Naive thymus-derived CD4-positive, alpha-beta T cell (primary cell): ENCODE measurements at regions not wholly inside any gene's neighbourhood (a gene's known extent, or its start where the extent isn't known, plus 50 kb on each side); places are given as distances from the start of the nearest gene placed in this dataset.

Experiments
- ATAC-seq: fragments of 150-1000 bp; cut with Tn5 transposase; 2 replicates; pipeline ENCODE4 v1.10.0; 2021; ENCODE audit warnings: mild to moderate bottlenecking, moderate library complexity
- CTCF ChIA-PET: fragments of 350-600 bp; sonication (Branson Sonifier 250); formaldehyde crosslinking; loops from one replicate; lab custom pipeline; 2021; ENCODE audit warnings: antibody characterized with exemption; lab: Charles Lee
- POLR2A ChIA-PET: fragments of 350-600 bp; sonication (Branson Sonifier 250); formaldehyde crosslinking; loops from one replicate; lab custom pipeline; 2021; ENCODE audit warnings: antibody characterized with exemption, inconsistent platforms; lab: Charles Lee
- DNase-seq, 9 donors: peaks; one replicate each; pipeline versions ENCODE4 v3.0.0 to v3.0.0-alpha.2; 2020 to 2022; ENCODE audit warnings: mixed read lengths in 1 of 9
- H3K27ac ChIP-seq: one replicate; pipeline ENCODE4 v1.7.0; 2013; ENCODE audit warnings: mild to moderate bottlenecking, low read depth, low read length, moderate library complexity
- H3K27me3 ChIP-seq, 2 donors: one replicate each; pipeline ENCODE4 v1.7.0; 2013; ENCODE audit warnings: low read length in 2 of 2, mild to moderate bottlenecking in 2 of 2, moderate library complexity in 2 of 2; ENCODE audit not compliant: control insufficient read depth in 2 of 2, insufficient read depth in 2 of 2
- H3K36me3 ChIP-seq, 3 experiments: 1 replicate in 2 of 3; 2 replicates in 1 of 3; pipeline ENCODE4 v1.7.0; 2013; ENCODE audit warnings: low read length in 3 of 3, mild to moderate bottlenecking in 3 of 3, moderate library complexity in 1 of 3; ENCODE audit not compliant: insufficient read depth in 3 of 3, control insufficient read depth in 2 of 3
- H3K4me1 ChIP-seq, 2 donors: one replicate each; pipeline ENCODE4 v1.7.0; 2013; ENCODE audit warnings: low read length in 2 of 2, mild to moderate bottlenecking in 2 of 2, moderate library complexity in 1 of 2; ENCODE audit not compliant: control insufficient read depth in 2 of 2, insufficient read depth in 2 of 2
- H3K4me3 ChIP-seq: 2 replicates; pipeline ENCODE4 v1.7.0; 2013; ENCODE audit warnings: mild to moderate bottlenecking, low read length
- H3K9me3 ChIP-seq, 3 experiments: 1 replicate in 2 of 3; 2 replicates in 1 of 3; pipeline ENCODE4 v1.7.0; 2013; ENCODE audit warnings: low read length in 3 of 3; ENCODE audit not compliant: control insufficient read depth in 2 of 3
- H3K27ac Mint-ChIP-seq, 9 donors: one replicate each; pipeline ENCODE4 v1.8.0; 2020 to 2022; ENCODE audit warnings: mixed read lengths in 9 of 9, mild to moderate bottlenecking in 8 of 9, moderate library complexity in 5 of 9, inconsistent platforms in 2 of 9
- H3K27me3 Mint-ChIP-seq, 5 donors: one replicate each; pipeline ENCODE4 v1.8.0; 2021 to 2022; ENCODE audit warnings: mixed read lengths in 5 of 5, mild to moderate bottlenecking in 1 of 5
- H3K36me3 Mint-ChIP-seq, 5 donors: one replicate each; pipeline ENCODE4 v1.8.0; 2020 to 2022; ENCODE audit warnings: mixed read lengths in 5 of 5, mild to moderate bottlenecking in 3 of 5, inconsistent platforms in 1 of 5
- H3K4me1 Mint-ChIP-seq, 7 donors: one replicate each; pipeline ENCODE4 v1.8.0; 2020 to 2022; ENCODE audit warnings: mixed read lengths in 7 of 7, mild to moderate bottlenecking in 3 of 7, inconsistent platforms in 1 of 7
- H3K4me3 Mint-ChIP-seq, 10 donors: one replicate each; pipeline ENCODE4 v1.8.0; 2020 to 2022; ENCODE audit warnings: mild to moderate bottlenecking in 10 of 10, mixed read lengths in 10 of 10, moderate library complexity in 6 of 10, inconsistent platforms in 2 of 10
- H3K9me3 Mint-ChIP-seq, 11 donors: one replicate each; pipeline ENCODE4 v1.8.0; 2020 to 2022; ENCODE audit warnings: mixed read lengths in 11 of 11, mild to moderate bottlenecking in 4 of 11, inconsistent platforms in 1 of 11, moderate library complexity in 1 of 11
- intact Hi-C, 2 donors: fragments of 100-400 bp; cut with micrococcal nuclease; formaldehyde crosslinking; loops; one replicate each; pipeline ENCODE4 v1.15.1; 2023

GRCh38 chr6:137654365-137654981 is 160.3 kb upstream of the OLIG3 start:
- no peak for ATAC-seq

GRCh38 chr6:137655291-137655690 is 161.1 kb upstream of the OLIG3 start:
- DNase-seq (no peak), ATAC-seq (no peak)
- no peak overlapping the region for H3K4me3 Mint-ChIP-seq
- H3K27ac ChIP-seq, result no peak overlapping the region
- H3K36me3 Mint-ChIP-seq, result peaks cover 0 to 8% (median 4%) of the 10 kb centered on the region in 5 donors
- peaks cover 0 to 17% (median 6%) of the 10 kb centered on the region in 5 donors for H3K27me3 Mint-ChIP-seq
- POLR2A ChIA-PET, result no interaction called here
- H3K9me3 ChIP-seq, result peaks cover 0 to 10% (median 0%) of the 10 kb centered on the region in 3 experiments
- H3K27me3 ChIP-seq, result no peaks in the 10 kb centered on the region
- H3K36me3 ChIP-seq, result no peaks in the 10 kb centered on the region
- peaks cover 0 to 27% (median 0%) of the 10 kb centered on the region in 7 donors for H3K4me1 Mint-ChIP-seq
- H3K4me1 ChIP-seq, result no peaks in the 10 kb centered on the region
- intact Hi-C loops, result no loop called here
- no peak overlapping the region for H3K4me3 ChIP-seq
- CTCF ChIA-PET, result no interaction called here
- H3K9me3 Mint-ChIP-seq, result peaks cover 0 to 68% (median 19%) of the 10 kb centered on the region in 11 donors
- no peak overlapping the region for H3K27ac Mint-ChIP-seq

More at GRCh38 chr6:137654365-137654981, 160.3 kb upstream of the OLIG3 start:
- H3K27ac Mint-ChIP-seq, result no peak overlapping the region
- intact Hi-C loops, result no loop called here
- H3K36me3 ChIP-seq, result no peaks in the 10 kb centered on the region
- H3K36me3 Mint-ChIP-seq, result peaks cover 0 to 8% (median 4%) of the 10 kb centered on the region in 5 donors
- peaks cover 3 to 21% (median 6%) of the 10 kb centered on the region in 5 donors for H3K27me3 Mint-ChIP-seq
- POLR2A ChIA-PET, result no interaction called here
- DNase-seq, result no peak
- CTCF ChIA-PET, result no interaction called here
- H3K4me1 ChIP-seq, result no peaks in the 10 kb centered on the region
- H3K27ac ChIP-seq, result no peak overlapping the region
- H3K4me1 Mint-ChIP-seq, result peaks cover 0 to 27% (median 0%) of the 10 kb centered on the region in 7 donors
- peaks cover 0 to 68% (median 19%) of the 10 kb centered on the region in 11 donors for H3K9me3 Mint-ChIP-seq
- no peak overlapping the region for H3K4me3 Mint-ChIP-seq
- peaks cover 0 to 10% (median 0%) of the 10 kb centered on the region in 3 experiments for H3K9me3 ChIP-seq
- no peak overlapping the region for H3K4me3 ChIP-seq
- no peaks in the 10 kb centered on the region for H3K27me3 ChIP-seq

- no peaks in the 10 kb centered on the region for H3K36me3 ChIP-seq
- peaks cover 0 to 11% (median 3%) of the 10 kb centered on the region in 5 donors for H3K27me3 Mint-ChIP-seq
- H3K4me3 Mint-ChIP-seq, result peak overlapping the region in 1 of 10 donors; percentile 2
- no peaks in the 10 kb centered on the region for H3K4me1 ChIP-seq
- H3K27ac Mint-ChIP-seq, result peak overlapping the region in 1 of 9 donors; percentile 72
- peaks cover 0 to 55% (median 17%) of the 10 kb centered on the region in 11 donors for H3K9me3 Mint-ChIP-seq
- intact Hi-C loops, result loop anchor here in 1 of 2 donors (1.0 to 2.0 kb wide), 2 partner anchors 10 to 42 kb away; no protein-coding TSS in a partner anchor
- peaks cover 0 to 30% (median 0%) of the 10 kb centered on the region in 7 donors for H3K4me1 Mint-ChIP-seq
- POLR2A ChIA-PET, result no interaction called here
- ATAC-seq (no peak), DNase-seq (no peak)
- CTCF ChIA-PET, result interaction anchor here (1.0 kb wide), 1 partner anchor 319 kb away, joined by 3 read pairs; no protein-coding TSS in a partner anchor
- no peak overlapping the region for H3K4me3 ChIP-seq
- H3K27ac ChIP-seq, result no peak overlapping the region
- H3K9me3 ChIP-seq, result peaks cover 0 to 10% (median 0%) of the 10 kb centered on the region in 3 experiments
- H3K36me3 Mint-ChIP-seq, result peaks cover 0 to 8% (median 4%) of the 10 kb centered on the region in 5 donors
- no peaks in the 10 kb centered on the region for H3K27me3 ChIP-seq
These were observed 162.5 kb upstream of the OLIG3 start for GRCh38 chr6:137656735-137657134.

GRCh38 chr6:137657351-137657911 is 163.2 kb upstream of the OLIG3 start:
- intact Hi-C loops, result loop anchor here in 1 of 2 donors (1.0 to 2.0 kb wide), 2 partner anchors 9 to 41 kb away; no protein-coding TSS in a partner anchor
- Mint-ChIP-seq H3K27me3 (peaks cover 0 to 11% (median 0%) of the 10 kb centered on the region in 5 donors), H3K4me3 (peak overlapping the region in 1 of 10 donors; percentile 2), H3K9me3 (peaks cover 0 to 48% (median 13%) of the 10 kb centered on the region in 11 donors), H3K27ac (peak overlapping the region in 1 of 9 donors; percentile 72), H3K36me3 (peaks cover 0 to 8% (median 4%) of the 10 kb centered on the region in 5 donors), H3K4me1 (peaks cover 0 to 34% (median 0%) of the 10 kb centered on the region in 7 donors)
- peaks cover 0 to 10% (median 0%) of the 10 kb centered on the region in 3 experiments for H3K9me3 ChIP-seq
- DNase-seq, result peak in 1 of 9 donors; percentile 38
- CTCF ChIA-PET, result interaction anchor here (1.0 kb wide), 1 partner anchor 318 kb away, joined by 3 read pairs; no protein-coding TSS in a partner anchor
- ATAC-seq, result no peak
- no peak overlapping the region for H3K4me3 ChIP-seq
- no peaks in the 10 kb centered on the region for H3K36me3 ChIP-seq
- POLR2A ChIA-PET, result no interaction called here
- no peaks in the 10 kb centered on the region for H3K4me1 ChIP-seq
- H3K27ac ChIP-seq, result no peak overlapping the region
- no peaks in the 10 kb centered on the region for H3K27me3 ChIP-seq

GRCh38 chr6:137658287-137658686 is 164.1 kb upstream of the OLIG3 start:
- H3K4me1 ChIP-seq, result no peaks in the 10 kb centered on the region
- DNase-seq, result no peak
- intact Hi-C loops, result no loop called here

GRCh38 chr6:137659871-137660270 is 165.7 kb upstream of the OLIG3 start:
- no peaks in the 10 kb centered on the region for H3K27me3 ChIP-seq
- no peaks in the 10 kb centered on the region for H3K36me3 ChIP-seq
- POLR2A ChIA-PET, result no interaction called here
- H3K4me3 Mint-ChIP-seq, result no peak overlapping the region
- H3K4me1 ChIP-seq, result no peaks in the 10 kb centered on the region
- CTCF ChIA-PET, result interaction anchor here (1.4 kb wide), 1 partner anchor 316 kb away, joined by 7 read pairs; no protein-coding TSS in a partner anchor
- H3K9me3 Mint-ChIP-seq, result peaks cover 0 to 26% (median 3%) of the 10 kb centered on the region in 11 donors
- H3K4me3 ChIP-seq, result no peak overlapping the region
- intact Hi-C loops, result loop anchor here in 1 of 2 donors (5.0 kb wide), 1 partner anchor 447 kb away; the partner anchor contains the start of gene PERP
- peaks cover 0 to 11% (median 0%) of the 10 kb centered on the region in 5 donors for H3K27me3 Mint-ChIP-seq
- H3K9me3 ChIP-seq, result no peaks in the 10 kb centered on the region
- H3K27ac ChIP-seq, result no peak overlapping the region
- peaks cover 0 to 4% (median 0%) of the 10 kb centered on the region in 5 donors for H3K36me3 Mint-ChIP-seq
- peaks cover 0 to 31% (median 0%) of the 10 kb centered on the region in 7 donors for H3K4me1 Mint-ChIP-seq
- DNase-seq, result no peak
- no peak overlapping the region for H3K27ac Mint-ChIP-seq
- ATAC-seq, result no peak

More at GRCh38 chr6:137658287-137658686, 164.1 kb upstream of the OLIG3 start:
- peak overlapping the region in 1 of 9 donors; percentile 9 for H3K27ac Mint-ChIP-seq
- H3K27me3 Mint-ChIP-seq, result peaks cover 0 to 11% (median 0%) of the 10 kb centered on the region in 5 donors
- ChIA-PET POLR2A (no interaction called here), CTCF (no interaction called here)
- H3K9me3 Mint-ChIP-seq, result peaks cover 0 to 39% (median 7%) of the 10 kb centered on the region in 11 donors
- no peaks in the 10 kb centered on the region for H3K27me3 ChIP-seq
- H3K36me3 ChIP-seq, result no peaks in the 10 kb centered on the region
- H3K4me3 Mint-ChIP-seq, result no peak overlapping the region
- peaks cover 0 to 8% (median 4%) of the 10 kb centered on the region in 5 donors for H3K36me3 Mint-ChIP-seq
- H3K4me1 Mint-ChIP-seq, result peaks cover 0 to 33% (median 0%) of the 10 kb centered on the region in 7 donors
- no peak overlapping the region for H3K27ac ChIP-seq
- no peak overlapping the region for H3K4me3 ChIP-seq
- peaks cover 0 to 3% (median 0%) of the 10 kb centered on the region in 3 experiments for H3K9me3 ChIP-seq
- ATAC-seq, result no peak
